Endothelial cell of umbilical vein (primary cell): ENCODE measurements at regions not wholly inside any gene's neighbourhood (a gene's known extent, or its start where the extent isn't known, plus 50 kb on each side); places are given as distances from the start of the nearest gene placed in this dataset.

Experiments
- BruUV-seq: library from RNA; stranded (reverse); fragments of 400-500 nt; replicated peaks from 2 replicates; lab custom pipeline; 2021; lab: Mats Ljungman, UMichigan
- CTCF ChIA-PET: fragments of 300-600, 350-600 bp; sonication (Branson Sonifier 250); formaldehyde crosslinking; loops from one replicate; lab custom pipeline; 2021; ENCODE audit warnings: antibody characterized with exemption, inconsistent platforms; lab: Charles Lee
- POLR2A ChIA-PET: fragments of 300-600, 350-600 bp; sonication (Branson Sonifier 250); formaldehyde crosslinking; loops from one replicate; lab custom pipeline; 2021; ENCODE audit warnings: antibody characterized with exemption, inconsistent platforms; lab: Charles Lee
- DNase-seq: peaks from one replicate; pipeline ENCODE4 v3.0.0-alpha.2; 2011; ENCODE audit warnings: low read depth, low spot score
- FAIRE-seq: peaks from 2 replicates; lab custom pipeline; 2011; peaks lifted over from hg19 to GRCh38; lab: Jason Lieb, UNC
- H2AFZ ChIP-seq: 2 replicates; pipeline ENCODE4 v1.6.0; 2012; ENCODE audit warnings: low read depth, low read length, control low read depth, inconsistent platforms
- H3K27ac ChIP-seq: 2 replicates; pipeline ENCODE4 v1.5.1; 2011; ENCODE audit warnings: low read depth, mild to moderate bottlenecking, control low read depth, low read length, moderate library complexity; ENCODE audit not compliant: insufficient read depth
- H3K27me3 ChIP-seq, 2 experiments: 2 replicates each; pipeline versions ENCODE4 v1.6.0 to v1.6.1; 2011; ENCODE audit warnings: low read length in 2 of 2, mixed read lengths in 1 of 2; ENCODE audit not compliant: control insufficient read depth in 2 of 2, insufficient read depth in 2 of 2
- H3K36me3 ChIP-seq, 2 experiments: 2 replicates in 1 of 2; 3 replicates in 1 of 2; pipeline ENCODE4 v1.5.1; 2011; ENCODE audit warnings: low read length in 2 of 2, mild to moderate bottlenecking in 1 of 2, moderate library complexity in 1 of 2; ENCODE audit not compliant: control insufficient read depth in 2 of 2, insufficient read depth in 2 of 2; ENCODE audit errors: extremely low read depth in 1 of 2
- H3K4me1 ChIP-seq: 3 replicates; pipeline ENCODE4 v1.5.1; 2011; ENCODE audit warnings: mild to moderate bottlenecking, low read length; ENCODE audit not compliant: control insufficient read depth, insufficient read depth; ENCODE audit errors: extremely low read depth
- H3K4me2 ChIP-seq: 2 replicates; pipeline ENCODE4 v1.6.1; 2011; ENCODE audit warnings: low read length, control low read depth, mixed read lengths; ENCODE audit not compliant: insufficient read depth
- H3K4me3 ChIP-seq, 3 experiments: fragments of 200-600 bp in 1 of 3; sonication (generic), shearing (Covaris generic) in 1 of 3; replicated peaks in 1 of 3; 2 replicates each; pipeline ENCODE4 v1.5.1; 2011 to 2016; ENCODE audit warnings: control low read depth in 3 of 3, low read length in 3 of 3, mild to moderate bottlenecking in 2 of 3, inconsistent platforms in 1 of 3, low read depth in 1 of 3, moderate library complexity in 1 of 3; ENCODE audit not compliant: insufficient read depth in 1 of 3
- H3K79me2 ChIP-seq: 2 replicates; pipeline ENCODE4 v1.6.0; 2012; ENCODE audit warnings: low read length, inconsistent platforms; ENCODE audit not compliant: control insufficient read depth, insufficient read depth
- H3K9ac ChIP-seq: replicated peaks from 2 replicates; pipeline ENCODE3; 2011; ENCODE audit warnings: low read length, control low read depth; ENCODE audit not compliant: insufficient read depth; ENCODE audit errors: extremely low read depth
- H3K9me1 ChIP-seq: replicated peaks from 3 replicates; pipeline ENCODE4 v1.6.0; 2011; ENCODE audit warnings: mild to moderate bottlenecking, low read length; ENCODE audit not compliant: control insufficient read depth, insufficient read depth; ENCODE audit errors: extremely low read depth
- H3K9me3 ChIP-seq: replicated peaks from 2 replicates; pipeline ENCODE4 v1.5.1; 2012; ENCODE audit warnings: low read length, inconsistent platforms; ENCODE audit not compliant: control insufficient read depth, insufficient read depth
- H4K20me1 ChIP-seq: replicated peaks from 2 replicates; pipeline ENCODE3; 2011; ENCODE audit warnings: mild to moderate bottlenecking, low read length; ENCODE audit not compliant: control insufficient read depth, insufficient read depth; ENCODE audit errors: extremely low read depth
- CTCF ChIP-seq, 2 donors: IDR thresholded peaks; 1 replicate in 1 of 2; 2 replicates in 1 of 2; pipeline ENCODE4 v1.5.1; 2011; ENCODE audit warnings: low read length in 2 of 2, mild to moderate bottlenecking in 2 of 2, moderate library complexity in 2 of 2, control low read depth in 1 of 2, inconsistent platforms in 1 of 2, low read depth in 1 of 2; ENCODE audit not compliant: insufficient read depth in 1 of 2; ENCODE audit errors: extremely low read depth in 1 of 2
- EZH2 ChIP-seq: IDR thresholded peaks from 2 replicates; pipeline ENCODE4 v1.6.1; 2012; ENCODE audit warnings: borderline replicate concordance, low read depth, mild to moderate bottlenecking, moderate library complexity, low read length, inconsistent platforms; ENCODE audit not compliant: severe bottlenecking
- FOS ChIP-seq: IDR thresholded peaks from 2 replicates; pipeline ENCODE4 v1.6.1; 2011; ENCODE audit warnings: mild to moderate bottlenecking, low read length, moderate library complexity, borderline replicate concordance; ENCODE audit not compliant: insufficient read depth
- GATA2 ChIP-seq: IDR thresholded peaks from 2 replicates; pipeline ENCODE4 v1.7.0; 2011; ENCODE audit warnings: low read depth, mild to moderate bottlenecking, moderate library complexity, mixed read lengths, low read length; ENCODE audit not compliant: insufficient read length, insufficient read depth
- JUN ChIP-seq: IDR thresholded peaks from 2 replicates; pipeline ENCODE4 v1.6.1; 2011; ENCODE audit warnings: borderline replicate concordance, low read depth; ENCODE audit not compliant: insufficient read length, insufficient read depth
- MAX ChIP-seq: IDR thresholded peaks from 2 replicates; pipeline ENCODE4 v1.6.1; 2011; ENCODE audit not compliant: insufficient read depth, insufficient read length
- MYC ChIP-seq: IDR thresholded peaks from one replicate; pipeline ENCODE4 v1.6.1; 2011; ENCODE audit warnings: mild to moderate bottlenecking, low read depth, low read length
- POLR2A ChIP-seq: IDR thresholded peaks from 2 replicates; pipeline ENCODE4 v1.6.1; 2012; ENCODE audit warnings: low read depth, mild to moderate bottlenecking, control low read depth, low read length
- POLR2AphosphoS5 ChIP-seq: IDR thresholded peaks from 2 replicates; pipeline ENCODE4 v1.6.1; 2012; ENCODE audit warnings: low read depth, mild to moderate bottlenecking, control low read depth, low read length, moderate library complexity; ENCODE audit not compliant: insufficient read depth
- dilution Hi-C: fragments of 300-500 bp; cut with MboI; formaldehyde crosslinking; loops from one replicate; pipeline ENCODE4 v1.15.0; 2019; ENCODE audit warnings: low sequenced_read_pairs; ENCODE audit not compliant: extremely low pct_ligation_motif_present
- intact Hi-C: fragments of 100-400 bp; cut with micrococcal nuclease; formaldehyde crosslinking; loops from one replicate; pipeline ENCODE4 v1.10.0; 2022

- intact Hi-C loops (no loop called here), dilution Hi-C loops (no loop called here)
- no peak overlapping the region for H3K4me2 ChIP-seq
- no peaks in the 10 kb centered on the region for H3K36me3 ChIP-seq
- FAIRE-seq (no peak), DNase-seq (no peak)
- H3K9me3 ChIP-seq = no peaks in the 10 kb centered on the region
- peaks cover 2% of the 10 kb centered on the region for H3K4me1 ChIP-seq
- BruUV-seq = no TSS peak
- TF ChIP-seq MAX (no peak), CTCF (IDR thresholded peaks at IDR 0.05; ENCODE audit: extremely low read depth in 1 of 2, insufficient read depth in 1 of 2, low read depth in 1 of 2, low read length in 2 of 2) (no peak), EZH2 (no peak), GATA2 (no peak), POLR2AphosphoS5 (no peak), FOS (no peak), MYC (no peak), JUN (no peak), POLR2A (no peak)
- no peak overlapping the region for H3K27ac ChIP-seq
- ChIA-PET POLR2A (no interaction called here), CTCF (interaction anchor here (0.9 to 1.5 kb wide), 5 partner anchors 10 to 126 kb away, joined by 3 to 18 read pairs (median 3); no protein-coding TSS in a partner anchor)
- H3K9me1 ChIP-seq = no peaks in the 10 kb centered on the region
- H2AFZ ChIP-seq = no peak overlapping the region
- no peak overlapping the region for H3K9ac ChIP-seq
- no peaks in the 10 kb centered on the region for H4K20me1 ChIP-seq
- H3K79me2 ChIP-seq = no peaks in the 10 kb centered on the region
- H3K4me3 ChIP-seq = no peak overlapping the region
- no peaks in the 10 kb centered on the region for H3K27me3 ChIP-seq
These were observed 91.5 kb upstream of the HIVEP1 start for GRCh38 chr6:11920566-11920965.
